Prostate gland (tissue), 2 donors: ENCODE measurements at regions not wholly inside any gene's neighbourhood (a gene's known extent, or its start where the extent isn't known, plus 50 kb on each side); places are given as distances from the start of the nearest gene placed in this dataset.

Experiments
- POLR2A ChIP-seq: fragments of 450-650 bp; IDR thresholded peaks from one replicate; pipeline ENCODE4 v1.6.1; 2016; ENCODE audit warnings: antibody characterized with exemption, mild to moderate bottlenecking
- TF ChIP-seq, protein P1 (sequence below), 4 experiments: fragments of 200-600 bp in 2 of 4; fragments of 450-650 bp in 2 of 4; sonication (generic) in 2 of 4; IDR thresholded peaks; 1 replicate in 3 of 4; 2 replicates in 1 of 4; pipeline ENCODE4 v1.5.1; 2016 to 2019; ENCODE audit warnings: antibody characterized with exemption in 4 of 4, mild to moderate bottlenecking in 2 of 4, moderate library complexity in 2 of 4

DNA sequence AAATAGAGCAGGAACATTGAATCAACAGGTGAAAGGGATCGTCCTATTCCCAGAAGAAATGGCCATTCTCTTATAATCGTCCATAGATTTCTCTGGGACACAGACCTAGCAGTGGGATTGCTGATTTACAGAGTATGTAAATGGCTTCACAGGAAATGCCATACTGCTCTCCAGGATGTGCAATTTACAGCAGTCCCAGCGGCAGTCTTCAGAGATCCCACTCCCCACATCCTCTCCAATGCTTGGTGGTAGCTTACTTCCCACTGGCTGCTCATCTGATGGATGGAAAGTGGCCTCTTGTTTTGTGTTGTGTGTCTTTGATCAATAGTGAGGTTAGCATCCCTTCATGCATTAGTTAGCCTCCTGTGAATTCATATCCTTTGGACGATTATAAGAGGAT lies 58.1 kb upstream of the PRMT8 start:
- TF ChIP-seq, protein P1, sequence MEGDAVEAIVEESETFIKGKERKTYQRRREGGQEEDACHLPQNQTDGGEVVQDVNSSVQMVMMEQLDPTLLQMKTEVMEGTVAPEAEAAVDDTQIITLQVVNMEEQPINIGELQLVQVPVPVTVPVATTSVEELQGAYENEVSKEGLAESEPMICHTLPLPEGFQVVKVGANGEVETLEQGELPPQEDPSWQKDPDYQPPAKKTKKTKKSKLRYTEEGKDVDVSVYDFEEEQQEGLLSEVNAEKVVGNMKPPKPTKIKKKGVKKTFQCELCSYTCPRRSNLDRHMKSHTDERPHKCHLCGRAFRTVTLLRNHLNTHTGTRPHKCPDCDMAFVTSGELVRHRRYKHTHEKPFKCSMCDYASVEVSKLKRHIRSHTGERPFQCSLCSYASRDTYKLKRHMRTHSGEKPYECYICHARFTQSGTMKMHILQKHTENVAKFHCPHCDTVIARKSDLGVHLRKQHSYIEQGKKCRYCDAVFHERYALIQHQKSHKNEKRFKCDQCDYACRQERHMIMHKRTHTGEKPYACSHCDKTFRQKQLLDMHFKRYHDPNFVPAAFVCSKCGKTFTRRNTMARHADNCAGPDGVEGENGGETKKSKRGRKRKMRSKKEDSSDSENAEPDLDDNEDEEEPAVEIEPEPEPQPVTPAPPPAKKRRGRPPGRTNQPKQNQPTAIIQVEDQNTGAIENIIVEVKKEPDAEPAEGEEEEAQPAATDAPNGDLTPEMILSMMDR (IDR thresholded peaks at IDR 0.05), result no peak
- no peak for TF ChIP-seq POLR2A
